Ovary (tissue), 3 donors: ENCODE measurements at regions not wholly inside any gene's neighbourhood (a gene's known extent, or its start where the extent isn't known, plus 50 kb on each side); places are given as distances from the start of the nearest gene placed in this dataset.

Source experiments
- EP300 ChIP-seq: sonication (generic); formaldehyde crosslinking; IDR thresholded peaks from one replicate; pipeline ENCODE4 v1.6.1; 2017; ENCODE audit warnings: antibody characterized with exemption
- TF ChIP-seq, protein P1 (sequence below), 3 donors: fragments of 450-650 bp in 2 of 3; fragments of 200-600 bp in 1 of 3; IDR thresholded peaks; one replicate each; pipeline versions ENCODE4 v1.5.1 to v1.8.0; 2016 to 2022; ENCODE audit warnings: antibody characterized with exemption in 3 of 3, mild to moderate bottlenecking in 1 of 3
- donor health status: DM: no; HTN: no; CAD: no.

- TF ChIP-seq, protein P1, sequence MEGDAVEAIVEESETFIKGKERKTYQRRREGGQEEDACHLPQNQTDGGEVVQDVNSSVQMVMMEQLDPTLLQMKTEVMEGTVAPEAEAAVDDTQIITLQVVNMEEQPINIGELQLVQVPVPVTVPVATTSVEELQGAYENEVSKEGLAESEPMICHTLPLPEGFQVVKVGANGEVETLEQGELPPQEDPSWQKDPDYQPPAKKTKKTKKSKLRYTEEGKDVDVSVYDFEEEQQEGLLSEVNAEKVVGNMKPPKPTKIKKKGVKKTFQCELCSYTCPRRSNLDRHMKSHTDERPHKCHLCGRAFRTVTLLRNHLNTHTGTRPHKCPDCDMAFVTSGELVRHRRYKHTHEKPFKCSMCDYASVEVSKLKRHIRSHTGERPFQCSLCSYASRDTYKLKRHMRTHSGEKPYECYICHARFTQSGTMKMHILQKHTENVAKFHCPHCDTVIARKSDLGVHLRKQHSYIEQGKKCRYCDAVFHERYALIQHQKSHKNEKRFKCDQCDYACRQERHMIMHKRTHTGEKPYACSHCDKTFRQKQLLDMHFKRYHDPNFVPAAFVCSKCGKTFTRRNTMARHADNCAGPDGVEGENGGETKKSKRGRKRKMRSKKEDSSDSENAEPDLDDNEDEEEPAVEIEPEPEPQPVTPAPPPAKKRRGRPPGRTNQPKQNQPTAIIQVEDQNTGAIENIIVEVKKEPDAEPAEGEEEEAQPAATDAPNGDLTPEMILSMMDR (IDR thresholded peaks at IDR 0.05) = no peak
- TF ChIP-seq EP300 = no peak
These were observed 235.3 kb downstream of the TOMM20 start for GRCh38 chr1:234893359-234893724.
